Skeletal muscle satellite cell (primary cell): ENCODE measurements at regions not wholly inside any gene's neighbourhood (a gene's known extent, or its start where the extent isn't known, plus 50 kb on each side); places are given as distances from the start of the nearest gene placed in this dataset.

ENCODE experiments used
- H3K27me3 ChIP-seq: 2 replicates; pipeline ENCODE4 v1.7.0; 2013; ENCODE audit warnings: low read length; ENCODE audit not compliant: control insufficient read depth, insufficient read depth
- H3K36me3 ChIP-seq: 2 replicates; pipeline ENCODE4 v1.7.0; 2013; ENCODE audit warnings: mild to moderate bottlenecking, control low read depth, low read length; ENCODE audit not compliant: insufficient read depth
- H3K4me1 ChIP-seq: 2 replicates; pipeline ENCODE4 v1.7.0; 2013; ENCODE audit warnings: low read length; ENCODE audit not compliant: control insufficient read depth, insufficient read depth
- H3K4me2 ChIP-seq: 2 replicates; pipeline ENCODE4 v1.7.0; 2013; ENCODE audit warnings: mild to moderate bottlenecking, low read length
- H3K4me3 ChIP-seq: 2 replicates; pipeline ENCODE4 v1.7.0; 2013; ENCODE audit warnings: low read length
- H3K9ac ChIP-seq: 2 replicates; pipeline ENCODE4 v1.7.0; 2013; ENCODE audit warnings: mild to moderate bottlenecking, low read depth, low read length, moderate library complexity
- H3K9me3 ChIP-seq: replicated peaks from 2 replicates; pipeline ENCODE4 v1.7.0; 2013; ENCODE audit warnings: mild to moderate bottlenecking, control low read depth, low read length

DNA sequence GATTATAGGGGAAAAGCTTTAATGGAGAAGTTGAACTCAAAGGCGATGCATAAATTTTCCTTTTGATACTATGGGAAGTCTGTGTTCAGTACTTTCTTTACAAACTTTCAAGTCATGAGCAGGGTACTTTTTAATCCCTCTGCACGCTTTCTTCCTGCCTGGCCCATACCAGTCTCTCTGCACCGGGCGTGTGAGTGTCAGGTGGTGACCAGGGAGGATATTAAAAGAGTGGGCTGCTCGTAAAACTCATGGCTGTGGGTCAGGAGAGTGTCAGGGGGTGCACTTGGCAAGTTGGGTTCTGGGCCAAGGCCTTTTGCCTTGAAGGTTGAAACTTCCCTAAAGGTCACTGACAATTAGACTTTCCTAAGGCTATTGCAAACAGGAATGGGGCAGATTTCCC is 367.8 kb downstream of the GPD2 start:
- H3K36me3 ChIP-seq, result no peaks in the 10 kb centered on the region
- H3K4me3 ChIP-seq, result no peak overlapping the region
- no peak overlapping the region for H3K9ac ChIP-seq
- no peak overlapping the region for H3K4me2 ChIP-seq
- H3K27me3 ChIP-seq, result no peaks in the 10 kb centered on the region
- no peaks in the 10 kb centered on the region for H3K4me1 ChIP-seq
- no peaks in the 10 kb centered on the region for H3K9me3 ChIP-seq

DNA sequence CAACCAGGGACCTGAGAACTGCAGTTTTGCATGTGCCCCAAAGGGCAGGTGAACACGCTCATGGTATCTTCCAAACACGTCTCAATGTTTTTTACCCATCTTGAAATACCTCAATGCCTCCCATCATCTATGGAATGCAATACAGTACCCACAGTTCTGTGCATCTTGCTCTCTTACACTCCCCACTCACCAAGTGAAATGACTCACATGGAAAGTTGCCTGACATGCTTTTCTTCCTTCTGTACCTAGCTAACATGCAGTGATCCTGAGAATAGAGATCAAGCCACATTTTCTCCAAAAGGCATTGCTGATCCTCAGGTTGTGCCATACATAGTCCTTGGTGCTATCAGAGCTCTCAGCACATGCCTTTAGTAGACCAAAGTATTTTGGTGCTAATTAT is 373.9 kb downstream of the GPD2 start:
- no peaks in the 10 kb centered on the region for H3K27me3 ChIP-seq
- no peaks in the 10 kb centered on the region for H3K36me3 ChIP-seq
- no peaks in the 10 kb centered on the region for H3K4me1 ChIP-seq
- no peak overlapping the region for H3K4me2 ChIP-seq
- no peaks in the 10 kb centered on the region for H3K9me3 ChIP-seq
- no peak overlapping the region for H3K4me3 ChIP-seq
- H3K9ac ChIP-seq, result no peak overlapping the region

DNA sequence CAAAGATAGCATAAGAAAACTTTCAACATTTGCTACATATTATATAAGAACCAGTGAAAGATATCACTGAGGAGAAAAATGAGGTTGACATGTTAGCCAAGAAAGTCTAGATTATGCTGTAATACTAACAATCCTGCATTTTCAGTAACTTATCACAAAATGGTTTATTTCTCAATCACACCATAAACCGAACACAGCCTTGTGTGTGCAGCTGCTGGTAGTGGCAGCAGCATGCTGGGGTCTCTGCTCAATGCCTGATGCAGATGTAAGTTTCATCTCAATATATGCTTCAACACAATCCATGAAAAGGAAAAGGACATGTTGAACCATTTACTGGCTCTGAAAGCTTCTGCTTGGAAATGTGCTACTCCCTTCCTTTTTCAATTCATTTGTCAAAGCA is 376.3 kb downstream of the GPD2 start:
- Histone ChIP-seq H3K27me3 (no peaks in the 10 kb centered on the region), H3K9ac (no peak overlapping the region), H3K9me3 (no peaks in the 10 kb centered on the region), H3K4me3 (no peak overlapping the region), H3K4me1 (no peaks in the 10 kb centered on the region), H3K4me2 (no peak overlapping the region), H3K36me3 (no peaks in the 10 kb centered on the region)

DNA sequence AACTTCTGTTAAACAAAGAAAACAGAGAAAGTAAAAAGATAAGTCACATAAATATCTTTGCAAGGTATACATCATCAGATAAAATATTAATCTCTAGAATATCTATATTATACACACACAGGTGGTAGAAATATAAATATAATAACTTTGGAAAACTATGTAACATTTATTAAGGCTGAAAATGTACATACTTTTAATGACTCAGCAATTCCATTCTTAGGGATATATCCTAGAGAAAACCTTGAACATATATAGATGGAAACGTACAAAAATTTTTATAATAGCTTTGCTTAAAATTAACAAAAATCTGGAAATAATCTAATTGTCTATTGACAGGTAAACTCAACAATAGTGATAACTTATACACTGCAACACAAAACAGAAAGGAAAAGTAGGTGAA is 381.3 kb downstream of the GPD2 start:
- Histone ChIP-seq H3K36me3 (no peaks in the 10 kb centered on the region), H3K9me3 (no peaks in the 10 kb centered on the region), H3K9ac (no peak overlapping the region), H3K4me1 (peaks cover 5% of the 10 kb centered on the region), H3K27me3 (no peaks in the 10 kb centered on the region), H3K4me3 (no peak overlapping the region), H3K4me2 (no peak overlapping the region)

DNA sequence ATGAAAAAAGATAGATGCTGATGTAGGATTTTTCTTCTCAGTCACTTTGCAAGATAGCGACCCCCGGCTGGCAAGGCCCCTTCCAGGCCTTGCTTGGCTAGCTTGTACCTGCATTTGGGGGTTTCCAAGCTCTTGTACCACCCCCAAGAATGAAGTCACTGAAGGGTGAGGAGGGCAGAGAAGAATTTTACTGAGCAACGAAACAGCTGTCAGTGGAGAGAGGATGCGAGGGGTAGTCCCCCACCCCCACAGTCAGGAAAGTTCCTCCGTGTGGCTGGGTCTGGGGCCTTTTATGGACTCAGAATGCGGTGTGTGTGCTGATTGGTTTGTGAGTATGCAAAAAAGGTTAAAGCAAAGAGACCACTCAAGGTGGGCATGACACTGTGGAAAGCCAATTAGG is 382.0 kb downstream of the GPD2 start:
- peaks cover 5% of the 10 kb centered on the region for H3K4me1 ChIP-seq
- no peak overlapping the region for H3K4me3 ChIP-seq
- no peaks in the 10 kb centered on the region for H3K9me3 ChIP-seq
- H3K9ac ChIP-seq, result no peak overlapping the region
- H3K4me2 ChIP-seq, result no peak overlapping the region
- H3K36me3 ChIP-seq, result no peaks in the 10 kb centered on the region
- no peaks in the 10 kb centered on the region for H3K27me3 ChIP-seq

DNA sequence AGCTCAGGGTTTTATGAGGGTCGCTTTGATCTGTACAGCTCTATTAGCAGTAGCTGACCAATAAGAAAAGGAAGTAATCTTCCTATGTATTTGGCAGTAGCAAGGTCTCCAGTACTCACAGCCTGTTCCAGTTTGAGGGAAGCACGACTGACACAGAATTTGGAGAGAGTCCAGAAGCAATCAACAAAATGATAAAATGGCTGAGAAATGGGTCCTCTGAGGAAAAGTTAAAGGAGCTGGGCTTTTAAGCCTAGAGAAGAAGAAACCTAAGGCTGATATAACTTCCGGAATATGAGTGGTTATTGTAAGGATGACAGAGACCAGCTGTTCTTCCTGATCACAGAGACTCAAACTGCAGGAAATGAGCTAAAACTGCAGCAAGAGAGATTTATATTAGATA is 382.8 kb downstream of the GPD2 start:
- Histone ChIP-seq H3K36me3 (no peaks in the 10 kb centered on the region), H3K4me2 (peak overlapping the region; percentile 31), H3K9me3 (no peaks in the 10 kb centered on the region), H3K4me3 (no peak overlapping the region), H3K4me1 (peaks cover 5% of the 10 kb centered on the region), H3K9ac (peak overlapping the region; percentile 18), H3K27me3 (no peaks in the 10 kb centered on the region)

DNA sequence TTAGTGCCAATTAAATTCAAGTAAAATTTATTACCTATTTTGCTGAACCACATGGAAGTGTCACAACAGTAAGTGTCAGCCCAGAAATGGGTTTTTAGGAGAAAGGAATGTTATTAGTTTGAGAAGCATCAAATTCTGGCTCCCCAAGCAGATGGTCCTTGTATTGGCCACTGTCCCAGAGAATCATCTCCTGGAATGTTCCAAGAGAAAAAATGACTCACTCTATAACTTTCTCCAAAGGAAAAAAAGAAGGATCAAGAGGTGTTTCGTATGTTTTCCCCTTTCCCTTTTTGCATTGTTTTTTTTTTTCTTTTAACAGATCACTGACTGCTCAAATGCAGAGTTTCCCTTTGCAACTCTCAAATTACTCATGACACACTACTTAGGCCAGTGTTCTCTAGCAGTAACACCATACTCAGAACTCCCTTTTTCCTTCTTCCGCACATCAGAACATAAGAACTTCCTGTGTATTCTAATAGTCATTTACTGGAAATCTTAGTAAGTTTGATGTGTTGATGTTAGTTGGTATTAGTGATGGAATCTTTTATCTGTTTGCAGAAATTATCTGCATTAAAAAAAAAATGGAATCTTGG is 390.3 kb downstream of the GPD2 start:
- Histone ChIP-seq H3K27me3 (no peaks in the 10 kb centered on the region), H3K4me2 (peak overlapping the region; percentile 44), H3K4me1 (peaks cover 11% of the 10 kb centered on the region), H3K9ac (no peak overlapping the region), H3K4me3 (no peak overlapping the region), H3K9me3 (no peaks in the 10 kb centered on the region), H3K36me3 (no peaks in the 10 kb centered on the region)

DNA sequence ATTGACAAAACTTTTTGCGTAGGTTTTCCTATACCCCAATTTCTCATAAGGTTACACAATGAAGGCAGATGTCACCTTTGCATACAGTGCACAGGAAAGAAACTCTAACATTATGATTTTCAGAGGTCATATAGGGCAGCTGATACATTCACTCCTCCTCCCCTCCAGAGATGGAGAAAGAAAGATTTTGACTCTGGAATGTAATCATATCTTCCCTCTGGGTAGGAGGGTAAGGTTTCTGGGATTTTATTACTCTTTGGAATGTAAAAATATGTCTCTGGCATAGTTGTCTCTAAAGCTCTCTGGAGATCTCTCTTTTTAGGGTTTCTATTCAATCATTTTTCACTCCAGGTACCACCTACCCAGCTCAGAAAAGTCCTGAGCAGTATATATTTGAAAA is 398.3 kb downstream of the GPD2 start:
- no peaks in the 10 kb centered on the region for H3K36me3 ChIP-seq
- H3K9me3 ChIP-seq, result no peaks in the 10 kb centered on the region
- H3K27me3 ChIP-seq, result no peaks in the 10 kb centered on the region
- no peak overlapping the region for H3K4me3 ChIP-seq
- H3K4me2 ChIP-seq, result no peak overlapping the region
- H3K9ac ChIP-seq, result no peak overlapping the region
- H3K4me1 ChIP-seq, result no peaks in the 10 kb centered on the region

DNA sequence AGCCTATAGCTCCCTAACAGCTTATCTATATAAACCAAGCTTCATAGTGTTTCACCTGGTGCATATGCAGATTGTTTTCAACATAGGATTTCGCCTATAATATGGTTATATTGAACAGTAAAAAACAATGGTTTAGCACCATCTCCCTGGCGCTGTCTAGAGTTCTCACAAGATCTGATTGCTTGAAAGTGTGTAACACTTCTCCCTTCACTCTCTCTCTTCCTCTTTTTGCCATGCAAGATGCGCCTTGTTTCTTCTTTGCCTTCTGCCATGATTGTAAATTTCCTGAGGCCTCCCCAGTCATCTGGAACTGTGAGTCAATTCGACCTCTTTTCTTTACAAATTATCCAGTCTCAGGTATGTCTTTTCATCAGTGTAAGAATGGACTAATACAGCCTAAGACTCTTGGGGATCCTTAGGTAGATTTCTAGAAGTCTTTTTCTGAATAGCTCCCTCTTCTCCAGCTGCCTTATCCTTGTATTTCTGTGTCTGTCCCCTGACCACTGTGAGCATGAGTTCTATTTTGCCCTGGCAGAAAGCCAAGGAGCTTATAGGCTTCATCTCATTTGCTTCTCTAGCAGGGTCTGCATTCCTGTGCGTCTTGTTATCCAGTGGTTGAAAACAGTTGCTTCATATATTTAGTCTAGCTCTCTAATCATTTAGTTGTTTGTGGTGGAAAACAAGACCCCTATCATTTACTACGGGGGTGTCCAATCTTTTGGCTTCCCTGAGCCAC is 401.6 kb downstream of the GPD2 start:
- H3K9me3 ChIP-seq, result no peaks in the 10 kb centered on the region
- H3K4me2 ChIP-seq, result no peak overlapping the region
- no peak overlapping the region for H3K9ac ChIP-seq
- no peaks in the 10 kb centered on the region for H3K27me3 ChIP-seq
- no peak overlapping the region for H3K4me3 ChIP-seq
- H3K4me1 ChIP-seq, result no peaks in the 10 kb centered on the region
- H3K36me3 ChIP-seq, result no peaks in the 10 kb centered on the region

DNA sequence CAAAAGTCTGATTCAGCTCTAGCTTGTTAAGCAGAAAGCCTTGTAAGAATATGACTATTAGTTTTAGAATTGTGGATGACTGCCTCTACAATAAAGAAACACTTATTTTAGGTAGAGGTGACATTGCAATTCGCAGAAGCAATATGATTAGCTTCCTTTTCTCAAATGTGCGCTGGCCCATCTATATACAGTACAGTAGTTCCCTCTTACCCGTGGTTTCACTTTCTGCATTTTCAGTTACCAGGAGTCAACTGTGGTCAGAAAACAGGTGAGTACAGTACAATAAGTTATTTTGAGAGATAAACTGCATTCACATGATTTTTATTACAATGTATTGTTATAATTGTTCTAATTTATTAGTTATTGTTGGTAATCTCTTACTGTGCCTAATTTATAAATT is 405.1 kb downstream of the GPD2 start:
- Histone ChIP-seq H3K36me3 (no peaks in the 10 kb centered on the region), H3K4me1 (no peaks in the 10 kb centered on the region), H3K9ac (no peak overlapping the region), H3K4me2 (no peak overlapping the region), H3K9me3 (no peaks in the 10 kb centered on the region), H3K27me3 (no peaks in the 10 kb centered on the region), H3K4me3 (no peak overlapping the region)

DNA sequence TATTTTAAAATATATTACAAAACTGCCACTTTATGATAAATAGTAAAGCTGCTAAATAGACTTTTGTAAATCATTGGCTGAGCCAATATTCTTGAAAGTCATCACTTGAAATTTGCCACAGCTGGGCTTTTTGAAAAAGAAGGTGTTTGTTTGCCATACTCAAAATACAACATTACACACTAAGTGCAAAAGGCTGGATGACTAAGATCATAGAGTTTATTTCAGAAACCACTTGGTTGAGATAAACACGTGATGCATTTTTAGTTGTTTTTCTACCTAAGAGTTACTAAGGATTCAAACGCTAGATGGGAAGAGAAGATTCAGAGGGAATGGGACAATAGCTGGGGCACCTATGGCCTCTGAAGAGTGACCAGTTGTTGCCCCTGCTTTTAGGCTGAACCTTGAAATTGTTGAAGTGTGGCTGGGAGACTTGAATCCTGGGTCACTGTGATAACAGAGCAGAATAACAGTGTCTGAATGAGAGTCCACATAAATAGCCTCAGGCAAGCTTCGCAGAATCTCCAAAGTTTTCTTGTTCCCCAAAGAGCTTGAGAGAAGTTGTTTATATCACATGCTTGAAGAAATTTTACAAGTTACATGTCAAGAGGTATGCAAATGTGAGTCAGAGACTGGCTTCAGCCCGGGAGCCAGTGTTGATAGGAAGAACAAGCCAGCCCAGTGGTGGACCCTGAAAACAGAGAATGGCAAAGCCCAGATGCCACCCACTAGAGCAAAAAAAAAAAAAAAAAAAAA is 409.8 kb downstream of the GPD2 start:
- Histone ChIP-seq H3K4me1 (no peaks in the 10 kb centered on the region), H3K4me2 (no peak overlapping the region), H3K9me3 (no peaks in the 10 kb centered on the region), H3K4me3 (no peak overlapping the region), H3K27me3 (no peaks in the 10 kb centered on the region), H3K36me3 (no peaks in the 10 kb centered on the region), H3K9ac (no peak overlapping the region)
